Hypothalamus (tissue), 51 donors: ENCODE measurements at regions not wholly inside any gene's neighbourhood (a gene's known extent, or its start where the extent isn't known, plus 50 kb on each side); places are given as distances from the start of the nearest gene placed in this dataset.
"Not testable (repeated sequence)": the region's sequence is repeated elsewhere in the genome, so short reads cannot be mapped to it uniquely, and the experiment has no call there.

ENCODE experiments used
- DNase-seq, 51 donors: peaks; one replicate each; lab custom pipeline; 2025; lab: John Stamatoyannopoulos, UW

DNA sequence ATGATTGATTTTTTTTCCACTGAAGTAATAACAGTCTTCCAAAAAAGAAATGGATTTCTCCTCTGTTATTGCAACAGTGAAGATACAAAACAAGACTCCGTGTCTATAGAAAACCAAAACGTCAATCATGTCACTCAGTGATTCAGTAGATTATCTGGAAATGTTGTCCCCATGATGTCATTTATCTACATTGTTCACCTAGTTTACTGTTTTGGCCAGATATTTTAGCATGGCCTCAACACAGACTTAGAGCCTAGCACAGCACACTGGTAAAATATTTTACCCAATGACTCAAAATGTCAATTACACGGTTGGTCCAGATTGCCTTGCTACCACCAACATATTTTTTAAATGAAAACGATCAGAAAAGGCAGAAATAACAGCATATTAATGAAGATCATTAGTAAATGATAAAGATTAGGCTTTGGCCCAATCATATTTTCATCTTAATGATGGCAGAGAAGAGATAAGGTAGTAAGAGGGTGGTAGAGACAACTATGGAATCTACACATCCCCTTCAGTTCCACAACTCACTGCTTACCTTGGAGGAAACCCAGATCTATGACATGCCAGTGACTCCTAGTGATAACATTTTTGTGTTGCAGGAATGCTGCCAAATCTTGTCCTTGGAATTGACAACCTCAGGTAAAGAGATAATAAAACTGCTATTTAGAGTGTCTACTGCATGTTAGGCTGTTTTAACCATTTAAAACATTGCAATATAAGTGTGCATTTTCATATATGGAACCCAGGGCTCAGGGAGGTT is 347.7 kb upstream of the ARPP21 start:
- no peak for DNase-seq

DNA sequence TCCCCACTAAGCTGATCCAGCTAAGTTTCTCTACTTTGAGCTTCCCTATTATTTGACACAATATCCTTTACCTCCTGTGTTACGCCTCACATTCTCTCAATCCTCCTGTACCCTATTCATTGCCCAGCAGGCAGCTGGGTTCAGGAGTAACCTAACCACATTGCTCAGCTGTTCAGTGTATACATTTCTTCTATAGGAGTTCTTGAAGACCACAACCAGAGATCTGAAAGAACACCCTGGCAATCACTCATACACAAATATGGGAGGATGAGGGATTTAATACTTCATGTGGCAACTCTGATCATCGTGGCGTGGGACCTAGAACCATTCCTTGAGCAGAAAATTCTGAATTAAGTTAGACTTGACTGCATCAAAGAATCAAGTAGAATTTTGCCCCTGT is 346.8 kb upstream of the ARPP21 start:
- DNase-seq = no peak

DNA sequence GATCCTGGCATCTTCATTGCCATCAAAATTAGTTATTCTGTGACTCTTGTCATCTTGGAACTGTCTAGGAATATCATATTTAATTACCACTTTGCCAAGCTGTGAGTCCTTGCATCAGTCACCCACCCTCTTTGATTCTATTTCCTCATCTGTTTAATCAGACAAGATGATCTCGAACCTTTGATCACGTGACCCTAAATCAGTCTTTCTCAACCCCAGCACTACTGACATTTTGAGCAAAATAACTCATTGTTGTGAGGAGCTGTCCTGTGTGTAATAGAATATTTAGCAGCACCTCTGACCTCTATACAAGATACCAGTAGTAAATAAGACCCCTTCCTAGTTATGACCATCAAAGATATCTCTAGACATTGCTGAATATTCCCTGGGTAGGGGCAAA is 343.4 kb upstream of the ARPP21 start:
- no peak for DNase-seq

- DNase-seq = no peak
Observed at GRCh38 chr3:35296533-35296932, 342.8 kb upstream of the ARPP21 start.

DNA sequence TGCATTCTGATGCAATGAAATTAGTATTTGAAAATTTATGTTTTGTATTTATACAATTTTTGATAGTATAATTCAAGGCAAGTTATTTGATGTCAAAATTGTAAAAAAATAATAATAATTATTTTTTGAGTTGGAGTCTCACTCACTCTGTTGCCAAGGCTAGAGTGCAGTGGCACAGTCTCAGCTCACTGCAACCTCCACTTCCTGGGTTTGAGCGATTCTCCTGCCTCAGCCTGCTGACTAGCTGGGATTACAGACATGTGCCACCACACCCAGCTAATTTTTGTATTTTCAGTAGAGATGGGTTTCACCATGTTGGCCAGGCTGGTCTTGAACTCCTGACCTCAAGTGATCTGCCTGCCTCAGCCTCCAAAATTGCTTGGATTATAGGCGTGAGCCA is 342.4 kb upstream of the ARPP21 start:
- not testable (repeated sequence) for DNase-seq

DNA sequence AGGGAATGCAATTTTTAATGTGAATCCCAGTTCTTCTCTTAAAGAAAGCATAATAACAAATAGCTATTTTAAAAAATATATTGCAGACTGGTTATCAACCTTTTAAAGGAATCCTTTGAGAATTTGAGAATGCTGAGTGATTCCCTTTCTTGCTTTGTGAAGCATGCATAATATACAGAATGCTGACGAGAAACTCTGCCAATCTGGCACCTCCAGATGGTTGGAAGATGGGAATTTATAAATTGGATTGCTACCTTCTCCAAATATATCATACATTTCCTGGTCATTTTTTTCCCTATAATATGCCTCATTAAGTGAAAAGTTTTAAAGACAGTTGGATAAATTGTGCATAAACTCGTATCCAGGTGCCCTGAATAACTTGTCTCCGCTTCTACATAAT is 333.9 kb upstream of the ARPP21 start:
- no peak for DNase-seq

- DNase-seq = no peak
Observed at GRCh38 chr3:35307296-35307695, 332.0 kb upstream of the ARPP21 start.

DNA sequence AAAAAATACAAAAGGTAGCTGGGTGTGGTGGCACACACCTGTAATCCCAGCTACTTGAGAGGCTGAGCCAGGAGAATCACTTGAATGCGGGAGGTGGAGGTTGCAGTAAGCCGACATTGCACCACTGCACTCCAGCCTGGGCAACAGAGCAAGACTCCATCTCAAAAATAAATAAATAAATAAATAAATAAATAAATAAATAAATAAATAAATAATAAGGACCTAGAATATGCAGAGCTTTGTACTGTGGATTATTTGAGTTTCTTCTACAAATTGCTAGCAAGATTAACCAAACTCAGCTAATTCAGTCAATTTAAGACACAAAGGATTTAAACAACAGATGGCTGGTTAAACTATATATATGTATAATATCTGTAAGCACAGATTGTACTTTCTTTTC is 322.5 kb upstream of the ARPP21 start:
- DNase-seq = not testable (repeated sequence)

DNA sequence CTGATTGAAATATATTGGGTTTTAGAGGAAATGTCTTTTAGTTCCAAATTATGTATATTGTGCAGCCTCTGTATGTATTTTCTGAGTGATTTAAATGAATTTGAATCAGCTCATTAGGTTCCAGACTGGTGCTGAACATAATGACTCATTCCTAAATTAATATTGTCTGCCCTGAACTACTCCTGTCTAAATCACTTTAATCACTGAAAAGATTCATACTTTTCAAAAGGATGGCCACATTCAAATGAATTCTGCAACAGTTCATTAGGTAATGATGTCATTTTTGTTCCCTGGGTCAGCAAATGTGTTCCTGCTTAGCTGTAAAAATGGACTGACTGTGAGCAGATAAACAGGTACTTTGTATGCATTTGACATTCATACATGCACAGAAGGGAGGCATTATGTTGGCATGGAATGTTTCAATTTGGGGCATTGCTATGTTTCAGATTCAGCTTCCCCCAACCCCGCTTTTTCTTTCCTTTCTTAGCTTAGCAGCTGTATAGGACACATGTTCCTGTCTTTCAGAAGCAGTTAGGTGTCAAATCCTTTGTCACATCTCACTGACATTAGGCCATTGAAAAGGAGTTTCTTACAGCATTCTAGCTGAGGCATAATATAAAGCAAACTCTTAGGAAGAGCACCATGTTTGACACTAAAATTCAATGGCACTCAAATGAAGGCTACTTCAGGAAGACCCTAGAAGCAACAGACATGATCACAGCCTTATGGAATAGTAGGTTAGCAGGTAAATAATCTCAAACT is 318.5 kb upstream of the ARPP21 start:
- DNase-seq = no peak

DNA sequence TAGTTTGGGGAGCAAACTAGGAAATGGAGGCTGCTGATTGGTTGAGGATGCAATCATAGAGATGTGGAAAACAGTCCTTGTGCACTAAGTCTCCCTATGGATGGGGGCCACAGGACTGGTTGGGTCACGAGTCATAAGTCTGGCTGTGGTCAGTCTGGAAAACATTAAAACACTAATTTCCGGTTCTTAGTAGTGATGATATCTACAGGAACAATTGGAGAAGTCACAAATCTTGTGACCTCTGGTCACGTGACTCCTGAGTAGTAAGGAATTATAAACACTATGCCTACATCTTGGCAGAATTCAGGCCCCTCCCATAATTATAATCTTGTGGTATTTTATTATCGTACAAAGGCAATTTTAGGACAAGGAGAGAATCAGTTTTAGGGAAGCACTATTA is 317.3 kb upstream of the ARPP21 start:
- DNase-seq = no peak

DNA sequence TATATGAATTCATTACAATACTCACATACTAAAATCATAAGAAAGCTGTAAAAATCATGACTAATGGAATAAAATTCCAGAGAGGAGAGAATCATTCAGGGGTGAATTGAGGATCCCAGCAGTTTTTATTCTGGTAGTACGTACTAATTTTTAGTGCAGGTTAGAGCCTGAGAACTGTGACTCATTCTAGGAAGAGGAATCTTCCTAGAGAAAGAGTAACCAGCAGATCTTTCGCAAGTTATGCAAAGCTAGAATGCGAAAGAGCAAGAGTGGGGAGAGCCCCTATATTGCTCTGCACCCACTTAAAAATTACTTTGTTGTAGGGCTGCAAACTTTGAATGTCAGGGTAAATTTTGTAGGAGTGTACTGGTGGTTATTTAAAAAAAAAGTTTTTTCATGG is 303.6 kb upstream of the ARPP21 start:
- DNase-seq = no peak

DNA sequence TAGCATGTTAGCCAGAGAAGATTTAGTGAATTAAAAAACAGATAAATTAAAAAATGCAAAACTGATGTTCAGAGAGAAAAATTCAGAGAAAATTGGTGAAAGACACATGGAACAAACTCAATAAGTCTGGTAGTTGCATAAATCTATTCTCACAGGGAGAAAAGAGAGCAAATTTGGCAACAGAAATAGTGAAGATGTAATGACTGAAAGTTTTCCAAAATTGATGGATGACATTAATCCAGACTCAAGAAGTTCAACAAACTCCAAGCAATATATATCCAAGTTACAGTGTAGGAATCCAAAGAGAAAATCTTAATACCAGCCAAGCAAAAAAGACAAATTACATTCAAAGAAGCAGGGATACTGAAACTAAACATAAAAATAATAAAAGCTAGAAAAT is 302.7 kb upstream of the ARPP21 start:
- no peak for DNase-seq

DNA sequence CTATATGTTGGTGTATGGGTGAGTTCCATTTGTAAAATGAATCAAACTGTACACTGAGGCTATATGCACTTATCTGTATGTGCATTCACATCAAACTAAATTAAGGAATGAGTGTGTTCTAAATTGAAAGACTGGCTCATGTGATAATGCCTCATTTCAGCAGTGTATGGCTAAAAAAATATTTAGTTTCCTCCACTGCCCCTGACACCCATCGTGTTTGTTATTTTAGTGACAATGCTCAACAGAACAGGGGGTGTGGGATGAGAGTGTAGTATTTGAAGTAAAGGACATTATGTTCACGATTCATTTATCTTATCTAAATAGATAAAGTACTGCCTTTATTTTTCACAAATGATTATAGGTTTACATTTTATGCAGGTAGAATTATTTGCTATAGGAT is 301.1 kb upstream of the ARPP21 start:
- DNase-seq = no peak

DNA sequence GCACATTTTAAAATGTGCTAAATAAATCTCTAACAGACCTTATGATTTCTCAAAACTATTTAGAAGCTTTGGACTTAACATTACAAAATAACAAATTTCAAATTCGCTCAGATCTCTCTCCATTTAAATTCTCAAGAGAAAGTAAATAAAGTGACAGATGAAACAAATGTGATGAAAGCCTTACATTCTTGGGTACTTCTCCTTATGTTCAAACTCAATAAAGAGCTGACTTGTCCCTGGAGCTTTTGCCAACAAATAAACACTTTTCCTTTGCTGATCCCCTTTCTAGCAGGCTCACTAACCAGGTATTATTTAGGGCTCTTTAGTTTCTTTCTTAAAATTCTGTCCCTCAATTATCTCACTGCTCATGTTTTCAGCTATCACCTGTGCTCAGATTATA is 259.1 kb upstream of the ARPP21 start:
- no peak for DNase-seq

DNA sequence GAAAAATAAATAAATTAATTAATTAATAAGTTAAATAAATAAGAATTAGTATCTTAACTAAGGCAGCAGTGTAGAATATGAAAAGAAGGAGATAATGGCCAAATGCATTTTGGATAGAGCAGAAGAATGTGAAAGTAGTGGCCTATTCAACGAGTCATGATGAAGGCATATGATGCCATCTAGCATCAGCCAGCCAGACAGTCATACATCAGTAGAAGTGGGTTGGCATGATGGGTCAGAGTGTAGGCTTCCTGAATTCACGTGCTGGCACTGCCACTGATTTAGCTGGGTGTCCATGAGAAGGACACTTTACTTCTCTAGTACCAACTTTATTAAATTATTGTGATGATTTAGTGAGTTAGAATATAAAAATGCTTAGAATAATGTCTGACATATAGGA is 256.1 kb upstream of the ARPP21 start:
- peak in 1 of 51 donors; percentile 7 for DNase-seq

- DNase-seq = peak in 1 of 51 donors; percentile 19
Observed at GRCh38 chr3:35383719-35384555, 255.4 kb upstream of the ARPP21 start.

DNA sequence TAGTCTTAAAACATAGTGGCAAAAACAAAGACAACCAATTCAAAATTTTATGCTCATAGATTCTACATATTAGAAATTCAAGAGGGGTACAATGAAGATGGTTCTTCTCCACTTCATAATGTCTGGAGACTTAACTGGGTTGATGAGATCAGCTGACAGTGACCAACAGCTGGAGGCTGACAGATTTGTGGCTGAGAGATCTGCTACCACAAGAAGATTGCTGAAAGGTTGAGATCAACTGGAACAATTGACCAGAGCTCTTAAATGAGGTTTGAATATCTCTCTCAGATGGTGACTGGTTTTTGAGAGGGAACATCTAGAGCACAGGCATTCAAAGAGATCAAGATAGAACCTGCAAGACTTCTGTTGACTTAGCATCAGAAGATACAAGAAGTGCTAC is 254.1 kb upstream of the ARPP21 start:
- DNase-seq = no peak

- DNase-seq = no peak
Observed at GRCh38 chr3:35389907-35390306, 249.4 kb upstream of the ARPP21 start.

DNA sequence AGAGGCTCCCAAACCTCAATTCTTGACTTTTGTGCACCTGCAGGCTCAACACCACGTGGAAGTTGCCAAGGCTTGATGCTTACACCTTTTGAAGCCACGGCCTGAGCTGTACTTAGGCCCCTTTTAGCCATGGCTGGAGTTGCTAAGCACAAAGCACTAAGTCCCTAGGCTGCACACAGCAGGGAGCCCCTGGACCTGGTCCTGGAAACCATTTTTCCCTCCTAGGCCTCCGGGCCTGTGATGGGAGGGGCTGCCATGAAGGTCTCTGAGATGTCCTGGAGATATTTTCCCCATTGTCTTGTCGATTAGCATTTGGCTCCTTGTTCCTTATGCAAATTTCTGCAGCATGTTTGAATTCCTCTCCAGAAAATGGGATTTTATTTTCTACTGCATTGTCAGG is 247.1 kb upstream of the ARPP21 start:
- DNase-seq = no peak

DNA sequence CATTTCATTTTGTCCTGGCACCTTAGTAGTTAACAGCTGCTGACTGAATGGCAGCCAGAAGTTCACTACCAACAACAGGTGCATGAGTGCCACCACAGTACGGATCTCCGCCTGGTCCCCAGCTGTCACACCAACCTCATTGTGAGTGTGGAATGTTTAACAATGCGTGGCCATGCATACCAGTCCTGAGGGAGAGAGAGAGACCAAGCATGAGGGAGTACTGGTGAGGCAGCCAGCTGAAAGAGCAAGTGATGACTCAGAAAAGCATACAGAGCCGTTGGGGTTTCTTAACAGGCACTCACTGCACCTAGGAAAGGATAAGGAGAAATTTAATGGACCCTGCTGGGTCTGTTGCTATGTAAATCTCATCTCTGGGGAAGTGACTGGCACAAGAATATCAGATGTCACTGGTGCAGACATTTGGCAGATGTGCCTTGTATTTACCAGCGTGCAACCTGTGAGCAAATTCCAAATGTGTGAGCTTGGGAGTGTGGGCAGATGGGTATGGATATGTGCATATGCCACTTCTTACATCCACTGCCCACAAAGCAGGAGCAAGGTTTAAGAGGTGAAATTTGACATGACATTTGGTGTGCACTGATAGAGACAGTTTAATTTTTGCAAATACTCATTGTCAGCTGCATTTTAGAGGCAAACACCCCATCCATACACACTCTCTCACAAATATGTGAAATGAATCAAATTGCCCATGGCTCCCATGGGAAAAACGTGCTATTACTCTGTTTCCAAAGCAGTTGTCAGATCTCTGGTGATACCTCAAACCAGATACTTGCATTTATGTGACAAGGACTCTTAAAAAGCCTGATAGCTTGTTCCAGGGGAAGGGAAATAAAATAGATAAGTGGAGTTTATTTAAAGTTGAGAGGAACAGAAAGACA is 245.2 kb upstream of the ARPP21 start:
- no peak for DNase-seq
